Mesenchymal stem cell (in vitro differentiated cells and primary cell): ENCODE measurements at regions not wholly inside any gene's neighbourhood (a gene's known extent, or its start where the extent isn't known, plus 50 kb on each side); places are given as distances from the start of the nearest gene placed in this dataset.

Source experiments
- DNase-seq: peaks from one replicate; pipeline ENCODE4 v3.0.0-alpha.2; 2013
- H2AFZ ChIP-seq: one replicate; pipeline ENCODE4 v1.6.1; 2013; ENCODE audit warnings: low read depth, mild to moderate bottlenecking, control low read depth, inconsistent platforms, low read length, moderate library complexity
- H2AK5ac ChIP-seq: 2 replicates; pipeline ENCODE4 v1.6.1; 2013; ENCODE audit warnings: low read length, moderate library complexity, mild to moderate bottlenecking, inconsistent platforms; ENCODE audit not compliant: severe bottlenecking
- H2BK120ac ChIP-seq: one replicate; pipeline ENCODE4 v1.6.1; 2013; ENCODE audit warnings: low read depth, mild to moderate bottlenecking, inconsistent platforms, low read length, moderate library complexity
- H2BK12ac ChIP-seq, 2 experiments: one replicate each; pipeline ENCODE4 v1.6.1; 2013; ENCODE audit warnings: inconsistent platforms in 2 of 2, low read length in 2 of 2, mild to moderate bottlenecking in 2 of 2, moderate library complexity in 2 of 2, control low read depth in 1 of 2
- H2BK15ac ChIP-seq: one replicate; pipeline ENCODE4 v1.6.1; 2013; ENCODE audit warnings: mild to moderate bottlenecking, low read depth, inconsistent platforms; ENCODE audit not compliant: poor library complexity, severe bottlenecking
- H2BK5ac ChIP-seq: 2 replicates; pipeline ENCODE4 v1.6.1; 2013; ENCODE audit warnings: low read depth, mild to moderate bottlenecking, low read length, control low read depth, inconsistent platforms; ENCODE audit not compliant: poor library complexity, severe bottlenecking
- H3K14ac ChIP-seq, 2 experiments: one replicate each; pipeline ENCODE4 v1.6.1; 2013; ENCODE audit warnings: inconsistent platforms in 2 of 2, low read length in 2 of 2, control low read depth in 1 of 2, mild to moderate bottlenecking in 1 of 2, moderate library complexity in 1 of 2
- H3K18ac ChIP-seq, 2 experiments: one replicate each; pipeline ENCODE4 v1.6.1; 2013; ENCODE audit warnings: inconsistent platforms in 2 of 2, low read length in 2 of 2, control low read depth in 1 of 2, low read depth in 1 of 2, mild to moderate bottlenecking in 1 of 2
- H3K23ac ChIP-seq, 2 experiments: one replicate each; pipeline ENCODE4 v1.6.1; 2013; ENCODE audit warnings: inconsistent platforms in 2 of 2, low read length in 2 of 2, mild to moderate bottlenecking in 2 of 2, moderate library complexity in 2 of 2, control low read depth in 1 of 2
- H3K27ac ChIP-seq: 2 replicates; pipeline ENCODE4 v1.5.1; 2013; ENCODE audit warnings: mild to moderate bottlenecking, moderate library complexity, low read length, control low read depth, inconsistent platforms; ENCODE audit not compliant: poor library complexity, severe bottlenecking
- H3K27me3 ChIP-seq, 2 experiments: 2 replicates each; pipeline versions ENCODE4 v1.6.1 to v1.7.0; 2013; ENCODE audit warnings: low read length in 2 of 2, mild to moderate bottlenecking in 2 of 2, moderate library complexity in 2 of 2, control low read depth in 1 of 2, inconsistent platforms in 1 of 2; ENCODE audit not compliant: control insufficient read depth in 1 of 2, insufficient read depth in 1 of 2
- H3K36me3 ChIP-seq, 2 experiments: 2 replicates each; pipeline versions ENCODE4 v1.6.1 to v1.7.0; 2013; ENCODE audit warnings: low read length in 2 of 2, control low read depth in 1 of 2, inconsistent platforms in 1 of 2, low read depth in 1 of 2, mild to moderate bottlenecking in 1 of 2; ENCODE audit not compliant: insufficient read depth in 2 of 2, control insufficient read depth in 1 of 2
- H3K4ac ChIP-seq, 2 experiments: one replicate each; pipeline ENCODE4 v1.6.1; 2013; ENCODE audit warnings: inconsistent platforms in 2 of 2, low read length in 2 of 2, mild to moderate bottlenecking in 2 of 2, moderate library complexity in 2 of 2, control low read depth in 1 of 2, low read depth in 1 of 2
- H3K4me1 ChIP-seq: 2 replicates; pipeline ENCODE4 v1.6.1; 2013; ENCODE audit warnings: low read depth, low read length, control low read depth; ENCODE audit not compliant: control insufficient read depth, insufficient read depth
- H3K4me2 ChIP-seq: 2 replicates; pipeline ENCODE4 v1.6.1; 2013; ENCODE audit warnings: low read length, mild to moderate bottlenecking, inconsistent platforms; ENCODE audit not compliant: poor library complexity, severe bottlenecking
- H3K4me3 ChIP-seq, 2 experiments: 2 replicates each; pipeline versions ENCODE4 v1.5.1 to v1.7.0; 2013; ENCODE audit warnings: low read length in 2 of 2, mild to moderate bottlenecking in 2 of 2, control low read depth in 1 of 2, low read depth in 1 of 2; ENCODE audit not compliant: insufficient read depth in 1 of 2
- H3K79me1 ChIP-seq: replicated peaks from 2 replicates; pipeline ENCODE4 v1.6.1; 2013; ENCODE audit warnings: mild to moderate bottlenecking, control low read depth, low read length, inconsistent platforms; ENCODE audit not compliant: poor library complexity, severe bottlenecking
- H3K9ac ChIP-seq: 2 replicates; pipeline ENCODE4 v1.7.0; 2013; ENCODE audit warnings: mild to moderate bottlenecking, low read length, moderate library complexity
- H3K9me3 ChIP-seq: 2 replicates; pipeline ENCODE4 v1.7.0; 2013; ENCODE audit warnings: mild to moderate bottlenecking, low read length; ENCODE audit not compliant: control insufficient read depth
- H4K8ac ChIP-seq: one replicate; pipeline ENCODE4 v1.6.1; 2013; ENCODE audit warnings: inconsistent platforms, mild to moderate bottlenecking, low read length, moderate library complexity
- H4K91ac ChIP-seq: one replicate; pipeline ENCODE4 v1.6.1; 2013; ENCODE audit warnings: mild to moderate bottlenecking, low read length, inconsistent platforms
- WGBS: methylation state at CpG from one replicate; pipeline ENCODE4 v1.1.7; 2013; ENCODE audit warnings: mixed read lengths; 5-methylcytosine and 5-hydroxymethylcytosine counted together

- Histone ChIP-seq H3K79me1 (no peaks in the 10 kb centered on the region), H4K8ac (no peak overlapping the region), H2BK12ac (peak overlapping the region in 1 of 2 experiments; percentile 84), H3K36me3 (no peaks in the 10 kb centered on the region), H2BK15ac (no peak overlapping the region), H2AK5ac (peak overlapping the region; percentile 10), H3K14ac (no peak overlapping the region), H4K91ac (no peak overlapping the region), H3K9ac (peak overlapping the region; percentile 79), H2BK120ac (no peak overlapping the region), H3K4me3 (no peak overlapping the region), H3K18ac (no peak overlapping the region), H2BK5ac (peak overlapping the region; percentile 32), H2AFZ (no peak overlapping the region), H3K27ac (peak overlapping the region; percentile 75), H3K4me1 (peaks cover 10% of the 10 kb centered on the region), H3K4ac (no peak overlapping the region), H3K9me3 (no peaks in the 10 kb centered on the region), H3K27me3 (no peaks in the 10 kb centered on the region), H3K23ac (no peak overlapping the region), H3K4me2 (no peak overlapping the region)
- no peak for DNase-seq
- 75% methylated on average over 2 of the region's 2 CpGs for WGBS
These were observed 364.5 kb upstream of the BOD1L1 start for GRCh38 chr4:13992041-13992440.

GRCh38 chr4:13992975-13993520 lies 365.5 kb upstream of the BOD1L1 start:
- H3K79me1 ChIP-seq = no peaks in the 10 kb centered on the region
- no peak overlapping the region for H4K91ac ChIP-seq
- H2BK120ac ChIP-seq = no peak overlapping the region
- H3K18ac ChIP-seq = no peak overlapping the region
- peak; percentile 28 for DNase-seq
- H3K9ac ChIP-seq = no peak overlapping the region
- peak overlapping the region in 1 of 2 experiments; percentile 29 for H2BK12ac ChIP-seq
- no peak overlapping the region for H2BK15ac ChIP-seq
- H3K27ac ChIP-seq = peak overlapping the region; percentile 64
- 14% methylated on average over 1 of the region's 1 CpG for WGBS
- no peak overlapping the region for H4K8ac ChIP-seq
- H3K9me3 ChIP-seq = no peaks in the 10 kb centered on the region
- H3K14ac ChIP-seq = no peak overlapping the region
- no peaks in the 10 kb centered on the region for H3K36me3 ChIP-seq
- H3K4me1 ChIP-seq = peaks cover 9% of the 10 kb centered on the region
- no peaks in the 10 kb centered on the region for H3K27me3 ChIP-seq
- H3K4me2 ChIP-seq = no peak overlapping the region
- H2AFZ ChIP-seq = no peak overlapping the region
- H3K4ac ChIP-seq = no peak overlapping the region
- no peak overlapping the region for H3K23ac ChIP-seq
- no peak overlapping the region for H2AK5ac ChIP-seq
- H3K4me3 ChIP-seq = no peak overlapping the region
- no peak overlapping the region for H2BK5ac ChIP-seq

- no peaks in the 10 kb centered on the region for H3K79me1 ChIP-seq
- H4K91ac ChIP-seq = no peak overlapping the region
- no CpG with 5 or more reads among the region's 2 CpGs for WGBS
- H2AK5ac ChIP-seq = no peak overlapping the region
- no peak overlapping the region for H3K23ac ChIP-seq
- H3K9ac ChIP-seq = no peak overlapping the region
- H4K8ac ChIP-seq = no peak overlapping the region
- no peak overlapping the region for H3K14ac ChIP-seq
- peaks cover 6% of the 10 kb centered on the region for H3K4me1 ChIP-seq
- H3K18ac ChIP-seq = no peak overlapping the region
- H2BK120ac ChIP-seq = no peak overlapping the region
- no peaks in the 10 kb centered on the region for H3K27me3 ChIP-seq
- no peak overlapping the region for H3K4me2 ChIP-seq
- H3K9me3 ChIP-seq = no peaks in the 10 kb centered on the region
- H3K27ac ChIP-seq = peak overlapping the region; percentile 64
- H2BK12ac ChIP-seq = no peak overlapping the region
- no peak overlapping the region for H2BK15ac ChIP-seq
- H3K4ac ChIP-seq = no peak overlapping the region
- H2AFZ ChIP-seq = no peak overlapping the region
- no peak overlapping the region for H3K4me3 ChIP-seq
- DNase-seq = no peak
- H2BK5ac ChIP-seq = peak overlapping the region; percentile 53
- H3K36me3 ChIP-seq = no peaks in the 10 kb centered on the region
These were observed 366.5 kb upstream of the BOD1L1 start for GRCh38 chr4:13994016-13994415.

GRCh38 chr4:13998850-13999445 lies 371.4 kb upstream of the BOD1L1 start:
- 84% methylated on average over 3 of the region's 3 CpGs for WGBS

More at GRCh38 chr4:13998850-13999445, 371.4 kb upstream of the BOD1L1 start:
- Histone ChIP-seq H2BK15ac (no peak overlapping the region), H3K18ac (no peak overlapping the region), H2AFZ (no peak overlapping the region), H3K14ac (no peak overlapping the region), H2BK5ac (no peak overlapping the region), H3K27me3 (no peaks in the 10 kb centered on the region), H3K27ac (no peak overlapping the region), H3K4me1 (no peaks in the 10 kb centered on the region), H2BK12ac (no peak overlapping the region), H3K23ac (no peak overlapping the region), H3K36me3 (peaks cover 0 to 3% of the 10 kb centered on the region in 2 experiments), H4K91ac (no peak overlapping the region), H4K8ac (no peak overlapping the region), H2AK5ac (peak overlapping the region; percentile 18), H2BK120ac (no peak overlapping the region), H3K4me2 (no peak overlapping the region), H3K79me1 (no peaks in the 10 kb centered on the region), H3K4ac (no peak overlapping the region), H3K4me3 (no peak overlapping the region), H3K9me3 (peaks cover 24% of the 10 kb centered on the region), H3K9ac (no peak overlapping the region)
- DNase-seq = no peak
